GM21825 (cell line): ENCODE measurements at regions not wholly inside any gene's neighbourhood (a gene's known extent, or its start where the extent isn't known, plus 50 kb on each side); places are given as distances from the start of the nearest gene placed in this dataset.

Experiments
- ATAC-seq: cut with Tn5 transposase; IDR thresholded peaks from one replicate; pipeline ENCODE4 v1.9.1; 2021; ENCODE audit warnings: mild to moderate bottlenecking, moderate library complexity; ENCODE audit not compliant: unreplicated experiment

- no peak for ATAC-seq
These were observed 534.9 kb upstream of the TNP1 start for GRCh38 chr2:217394510-217395351.

GRCh38 chr2:217393585-217394032 lies 533.7 kb upstream of the TNP1 start:
- no peak for ATAC-seq

- no peak for ATAC-seq
These were observed 533.2 kb upstream of the TNP1 start for GRCh38 chr2:217392930-217393584.

GRCh38 chr2:217387776-217388387 lies 528.0 kb upstream of the TNP1 start:
- no peak for ATAC-seq

- ATAC-seq, result no peak
These were observed 526.2 kb upstream of the TNP1 start for GRCh38 chr2:217386041-217386440.

- no peak for ATAC-seq
These were observed 523.8 kb upstream of the TNP1 start for GRCh38 chr2:217383620-217384019.

GRCh38 chr2:217382794-217383193 lies 522.9 kb upstream of the TNP1 start:
- no peak for ATAC-seq

- no peak for ATAC-seq
These were observed 519.9 kb upstream of the TNP1 start for GRCh38 chr2:217379807-217380206.

- ATAC-seq, result no peak
These were observed 512.9 kb upstream of the TNP1 start for GRCh38 chr2:217372794-217373193.

GRCh38 chr2:217371781-217372213 lies 511.9 kb upstream of the TNP1 start:
- no peak for ATAC-seq

GRCh38 chr2:217370391-217370790 lies 510.5 kb upstream of the TNP1 start:
- no peak for ATAC-seq

GRCh38 chr2:217367464-217367863 lies 507.6 kb upstream of the TNP1 start:
- no peak for ATAC-seq

- ATAC-seq, result no peak
These were observed 507.1 kb upstream of the TNP1 start for GRCh38 chr2:217366966-217367365.

- no peak for ATAC-seq
These were observed 506.5 kb upstream of the TNP1 start for GRCh38 chr2:217366266-217366895.

GRCh38 chr2:217365656-217366055 lies 505.8 kb upstream of the TNP1 start:
- no peak for ATAC-seq

GRCh38 chr2:217364224-217364623 lies 504.4 kb upstream of the TNP1 start:
- no peak for ATAC-seq

GRCh38 chr2:217363470-217363869 lies 503.6 kb upstream of the TNP1 start:
- ATAC-seq, result no peak

GRCh38 chr2:217362710-217363109 lies 502.8 kb upstream of the TNP1 start:
- ATAC-seq, result no peak

GRCh38 chr2:217362286-217362685 lies 502.4 kb upstream of the TNP1 start:
- no peak for ATAC-seq

- no peak for ATAC-seq
These were observed 501.6 kb upstream of the TNP1 start for GRCh38 chr2:217361483-217361880.

GRCh38 chr2:217360781-217361482 lies 501.1 kb upstream of the TNP1 start:
- ATAC-seq, result no peak
